A549 (cell line): ENCODE measurements at regions not wholly inside any gene's neighbourhood (a gene's known extent, or its start where the extent isn't known, plus 50 kb on each side); places are given as distances from the start of the nearest gene placed in this dataset.
A peak's percentile ranks its signal among the peaks of the same experiment; 100 is the strongest.

ENCODE experiments used
- ATAC-seq, 2 experiments: fragments of 200-7000 bp in 1 of 2; fragments of >200 bp in 1 of 2; cut with Nextera tagmentation in 1 of 2; cut with Tn5 transposase in 1 of 2; 3 replicates each; pipeline versions ENCODE4 v1.8.0 to v1.9.1; 2018 to 2020; ENCODE audit warnings: mild to moderate bottlenecking in 1 of 2, moderate library complexity in 1 of 2
- CTCF ChIA-PET: fragments of 300-600 bp; sonication (Branson Sonifier 250); formaldehyde crosslinking; extraction: SDS; loops from one replicate; lab custom pipeline; 2021; ENCODE audit warnings: antibody characterized with exemption, inconsistent platforms; lab: Yijun Ruan, JAX
- POLR2A ChIA-PET: fragments of 350-600 bp; formaldehyde crosslinking; extraction: SDS; loops from one replicate; lab custom pipeline; 2021; ENCODE audit warnings: antibody characterized with exemption, inconsistent platforms; lab: Yijun Ruan, JAX
- DNase-seq, 2 experiments: peaks; one replicate each; pipeline versions ENCODE4 v3.0.0 to v3.0.0-alpha.2; 2011 to 2016; ENCODE audit warnings: low read depth in 1 of 2, low spot score in 1 of 2
- FAIRE-seq: peaks from 2 replicates; lab custom pipeline; 2011; peaks lifted over from hg19 to GRCh38; lab: Jason Lieb, UNC
- H3K27ac ChIP-seq, 2 experiments: fragments of >200 bp; sonication (Bioruptor Twin); formaldehyde crosslinking; 3 replicates each; pipeline ENCODE4 v1.5.1; 2016 to 2017
- H3K4me1 ChIP-seq: fragments of >200 bp; sonication (Bioruptor Twin); formaldehyde crosslinking; 3 replicates; pipeline ENCODE4 v1.6.1; 2016
- H3K4me2 ChIP-seq: fragments of >200 bp; sonication (Bioruptor Twin); formaldehyde crosslinking; 3 replicates; pipeline ENCODE4 v1.6.1; 2016
- H3K4me3 ChIP-seq: fragments of >200 bp; sonication (Bioruptor Twin); formaldehyde crosslinking; 3 replicates; pipeline ENCODE4 v1.5.1; 2016
- H3K9me3 ChIP-seq: fragments of >200 bp; sonication (Bioruptor Twin); formaldehyde crosslinking; 3 replicates; pipeline ENCODE4 v1.6.1; 2016
- BHLHE40 ChIP-seq: IDR thresholded peaks from 2 replicates; pipeline ENCODE4 v1.6.1; 2012; ENCODE audit warnings: low read depth, low read length, inconsistent platforms
- CEBPB ChIP-seq, 2 experiments: fragments of >200 bp in 1 of 2; sonication (Bioruptor Twin) in 1 of 2; formaldehyde crosslinking in 1 of 2; IDR thresholded peaks; 2 replicates each; pipeline ENCODE4 v1.6.1; 2012 to 2016
- CHD2 ChIP-seq: fragments of 150-350 bp; IDR thresholded peaks from 2 replicates; pipeline ENCODE4 v1.6.1; 2014; ENCODE audit warnings: low read length; ENCODE audit not compliant: partially characterized antibody
- CHD4 ChIP-seq: fragments of 200-600 bp; sonication (generic); IDR thresholded peaks from 2 replicates; pipeline ENCODE4 v1.6.1; 2016; ENCODE audit warnings: antibody characterized with exemption, mild to moderate bottlenecking, borderline replicate concordance
- CTCF ChIP-seq: fragments of >200 bp; sonication (Bioruptor Twin); formaldehyde crosslinking; IDR thresholded peaks from 3 replicates; pipeline ENCODE4 v1.5.1; 2016
- EHF ChIP-seq: fragments of 250-450 bp; sonication (Bioruptor Pico); IDR thresholded peaks from 2 replicates; pipeline ENCODE4 v1.5.0; 2020; ENCODE audit warnings: mild to moderate bottlenecking
- ELK1 ChIP-seq: fragments of 150-350 bp; IDR thresholded peaks from 2 replicates; pipeline ENCODE4 v1.6.1; 2014; ENCODE audit warnings: low read depth, mild to moderate bottlenecking, low read length
- EP300 ChIP-seq, 2 experiments: fragments of >200 bp; sonication (Bioruptor Twin); formaldehyde crosslinking; IDR thresholded peaks; 2 replicates in 1 of 2; 3 replicates in 1 of 2; pipeline ENCODE4 v1.6.1; 2016 to 2017
- FOSL2 ChIP-seq, 2 experiments: fragments of 450-650 bp in 1 of 2; fragments of >200 bp in 1 of 2; sonication (Bioruptor Twin) in 1 of 2; formaldehyde crosslinking; IDR thresholded peaks; 2 replicates each; pipeline versions ENCODE4 v1.5.0 to v1.6.1; 2016 to 2020; ENCODE audit warnings: mild to moderate bottlenecking in 1 of 2, moderate library complexity in 1 of 2
- GATA3 ChIP-seq: IDR thresholded peaks from 2 replicates; pipeline ENCODE4 v1.6.1; 2012; ENCODE audit warnings: borderline replicate concordance
- HDAC2 ChIP-seq: fragments of 200-600 bp; sonication (generic); IDR thresholded peaks from 2 replicates; pipeline ENCODE4 v1.6.1; 2016
- HES2 ChIP-seq: fragments of >200 bp; sonication (Bioruptor Twin); formaldehyde crosslinking; IDR thresholded peaks from 2 replicates; pipeline ENCODE4 v1.6.1; 2016
- HEYL ChIP-seq: fragments of 250-450 bp; sonication (Bioruptor Pico); IDR thresholded peaks from 2 replicates; pipeline ENCODE4 v1.8.0; 2021; ENCODE audit warnings: mild to moderate bottlenecking, moderate library complexity
- HMGXB4 ChIP-seq: fragments of 250-450 bp; sonication (Bioruptor Pico); IDR thresholded peaks from 2 replicates; pipeline ENCODE4 v1.5.0; 2021; ENCODE audit warnings: mild to moderate bottlenecking, moderate library complexity, borderline replicate concordance
- HOXA7 ChIP-seq: fragments of 250-450 bp; sonication (Bioruptor Pico); IDR thresholded peaks from 2 replicates; pipeline ENCODE4 v1.5.0; 2020; ENCODE audit warnings: mild to moderate bottlenecking, moderate library complexity
- JUN ChIP-seq, 2 experiments: fragments of >200 bp; sonication (Bioruptor Twin); formaldehyde crosslinking; IDR thresholded peaks; 2 replicates in 1 of 2; 3 replicates in 1 of 2; pipeline ENCODE4 v1.6.1; 2016 to 2017
- JUNB ChIP-seq: fragments of >200 bp; sonication (Bioruptor Twin); formaldehyde crosslinking; IDR thresholded peaks from 2 replicates; pipeline ENCODE4 v1.6.1; 2016
- MAFK ChIP-seq: fragments of 450-650 bp; IDR thresholded peaks from 2 replicates; pipeline ENCODE4 v1.6.1; 2014; ENCODE audit not compliant: partially characterized antibody
- NR3C1 ChIP-seq: fragments of >200 bp; sonication (Bioruptor Twin); formaldehyde crosslinking; IDR thresholded peaks from 3 replicates; pipeline ENCODE4 v1.6.1; 2017
- PHF8 ChIP-seq: fragments of 200-600 bp; sonication (generic); IDR thresholded peaks from 2 replicates; pipeline ENCODE4 v1.6.1; 2016; ENCODE audit warnings: low read depth, mild to moderate bottlenecking, antibody characterized with exemption, moderate library complexity, borderline replicate concordance
- POLR2A ChIP-seq: IDR thresholded peaks from 2 replicates; pipeline ENCODE4 v1.6.1; 2012; ENCODE audit warnings: mild to moderate bottlenecking, low read length
- RCOR1 ChIP-seq: fragments of 150-350 bp; IDR thresholded peaks from 2 replicates; pipeline ENCODE4 v1.6.1; 2014; ENCODE audit warnings: antibody characterized with exemption, low read length, low read depth
- REST ChIP-seq: fragments of 200-600 bp; sonication (generic); IDR thresholded peaks from 2 replicates; pipeline ENCODE4 v1.6.1; 2016; ENCODE audit warnings: antibody characterized with exemption, mild to moderate bottlenecking, moderate library complexity
- SMC3 ChIP-seq: fragments of >200 bp; sonication (Bioruptor Twin); formaldehyde crosslinking; IDR thresholded peaks from 3 replicates; pipeline ENCODE4 v1.6.1; 2018; ENCODE audit warnings: inconsistent platforms
- TFCP2L1 ChIP-seq: fragments of 250-450 bp; sonication (Bioruptor Pico); IDR thresholded peaks from 2 replicates; pipeline ENCODE4 v1.5.0; 2021; ENCODE audit warnings: mild to moderate bottlenecking
- TP53 ChIP-seq: fragments of 250-450 bp; sonication (Bioruptor Pico); IDR thresholded peaks from 2 replicates; pipeline ENCODE4 v1.5.0; 2021; ENCODE audit warnings: mild to moderate bottlenecking, moderate library complexity
- USF2 ChIP-seq: fragments of 450-650 bp; IDR thresholded peaks from 2 replicates; pipeline ENCODE4 v1.6.1; 2014; ENCODE audit warnings: antibody characterized with exemption
- ZC3H11A ChIP-seq: fragments of 450-650 bp; IDR thresholded peaks from 2 replicates; pipeline ENCODE4 v1.6.1; 2014; ENCODE audit warnings: antibody characterized with exemption, mild to moderate bottlenecking
- ZNF302 ChIP-seq: fragments of 250-450 bp; sonication (Bioruptor Pico); IDR thresholded peaks from 2 replicates; pipeline ENCODE4 v1.9.0; 2021; ENCODE audit warnings: inconsistent platforms, mild to moderate bottlenecking, moderate library complexity
- WGBS: methylation state at CpG from one replicate; pipeline ENCODE4 v1.1.6; 2017; ENCODE audit errors: missing lambda C conversion rate; 5-methylcytosine and 5-hydroxymethylcytosine counted together

GRCh38 chr11:70487756-70488155 is 89.4 kb downstream of the CTTN start:
- no peak for TF ChIP-seq HMGXB4 (CRISPR knock-in tag)
- TF ChIP-seq HEYL, result no peak
- no peak for TF ChIP-seq HES2
- TF ChIP-seq JUN (IDR thresholded peaks at IDR 0.05), result no peak
- TF ChIP-seq ZNF302 (CRISPR knock-in tag), result no peak
- no peak for TF ChIP-seq CEBPB (IDR thresholded peaks at IDR 0.05)
- TF ChIP-seq NR3C1, result no peak
- TF ChIP-seq EP300 (IDR thresholded peaks at IDR 0.05), result no peak
- TF ChIP-seq EHF (CRISPR knock-in tag), result no peak
- TF ChIP-seq CHD4, result no peak
- no peak for TF ChIP-seq FOSL2 (IDR thresholded peaks at IDR 0.05)
- TF ChIP-seq FOSL2 (CRISPR knock-in tag; IDR thresholded peaks at IDR 0.05), result no peak
- no peak for TF ChIP-seq REST
- no peak for TF ChIP-seq BHLHE40
- no peak for TF ChIP-seq MAFK
- TF ChIP-seq ZC3H11A, result no peak
- POLR2A ChIA-PET, result no interaction called here
- DNase-seq (no peak), FAIRE-seq (no peak), ATAC-seq (no peak)
- Histone ChIP-seq H3K4me1 (peaks cover 12% of the 10 kb centered on the region), H3K27ac (no peak overlapping the region), H3K4me3 (no peak overlapping the region), H3K4me2 (no peak overlapping the region), H3K9me3 (no peaks in the 10 kb centered on the region)
- CTCF ChIA-PET, result interaction anchor here (1.3 kb wide), 1 partner anchor 20 kb away, joined by 3 read pairs; no protein-coding TSS in a partner anchor
- WGBS, result 88% methylated on average over 15 of the region's 16 CpGs

GRCh38 chr11:70488171-70488703 is 89.9 kb downstream of the CTTN start:
- H3K4me3 ChIP-seq, result no peak overlapping the region
- H3K4me1 ChIP-seq, result peaks cover 7% of the 10 kb centered on the region; the same call in 2 of the 3 replicates
- 92% methylated on average over 7 of the region's 7 CpGs for WGBS
- H3K4me2 ChIP-seq, result no peak overlapping the region
- POLR2A ChIA-PET, result no interaction called here
- CTCF ChIA-PET, result interaction anchor here (1.3 kb wide), 1 partner anchor 20 kb away, joined by 3 read pairs; no protein-coding TSS in a partner anchor
- no peak for FAIRE-seq
- no peaks in the 10 kb centered on the region for H3K9me3 ChIP-seq
- no peak for DNase-seq
- peak in 1 of 2 experiments; percentile 11; a peak in 2 of 6 replicates for ATAC-seq
- no peak overlapping the region for H3K27ac ChIP-seq
- TF ChIP-seq TP53 (no peak), PHF8 (no peak), SMC3 (no peak), CHD2 (no peak), HOXA7 (CRISPR knock-in tag) (no peak), ZC3H11A (no peak), HES2 (no peak), POLR2A (no peak), USF2 (no peak), GATA3 (no peak), JUNB (no peak), TFCP2L1 (CRISPR knock-in tag) (no peak), ELK1 (no peak), RCOR1 (no peak), NR3C1 (no peak), CTCF (no peak), HDAC2 (no peak), JUN (IDR thresholded peaks at IDR 0.05) (no peak)
